ENCODE measurements at regions not wholly inside any gene's neighbourhood (a gene's known extent, or its start where the extent isn't known, plus 50 kb on each side); places are given as distances from the start of the nearest gene placed in this dataset.
A peak's percentile ranks its signal among the peaks of the same experiment; 100 is the strongest.

GRCh38 chr14:65257425-65257824 is 155.1 kb upstream of the FUT8 start:
- in situ Hi-C loops (cut with HindIII; ENCODE audit: low pct_unique_long_range_greater_than_20kb, low sequenced_read_pairs): no loop called here
- H3K27ac ChIP-seq (ENCODE audit: low read length): no peak overlapping the region
- ChIA-PET CTCF (no interaction called here), POLR2A (interaction anchor here (0.6 kb wide), 1 partner anchor 11 kb away, joined by 6 read pairs; no protein-coding TSS in a partner anchor)
- intact Hi-C loops (cut with micrococcal nuclease; ENCODE audit: unreplicated experiment): no loop called here
- no peak for TF ChIP-seq POLR2AphosphoS5 (IDR thresholded peaks at IDR 0.05; ENCODE audit: low read depth, low read length)
- TF ChIP-seq SIN3A (IDR thresholded peaks at IDR 0.05; ENCODE audit: borderline replicate concordance, insufficient read depth, low read depth, low read length): no peak
- no peak for TF ChIP-seq REST (IDR thresholded peaks at IDR 0.05; ENCODE audit: insufficient read depth in 1 of 2, low read depth in 2 of 2, low read length in 1 of 2)
- no peaks in the 10 kb centered on the region for H3K36me3 ChIP-seq (ENCODE audit: control insufficient read depth, insufficient read depth, low read length)
- peaks cover 16% of the 10 kb centered on the region for H3K4me1 ChIP-seq (ENCODE audit: control insufficient read depth, insufficient read depth, low read length)
- no TSS peak for BruUV-seq (replicated peaks)
- H3K9me3 ChIP-seq (ENCODE audit: control insufficient read depth, insufficient read depth, low read depth, low read length): no peaks in the 10 kb centered on the region
- ATAC-seq (no peak), DNase-seq (ENCODE audit: low read depth, low spot score) (no peak)
- no peaks in the 10 kb centered on the region for H3K27me3 ChIP-seq (ENCODE audit: control insufficient read depth, insufficient read depth, low read length)
- H3K4me3 ChIP-seq (ENCODE audit: low read depth in 2 of 2, low read length in 2 of 2): no peak overlapping the region

DNA sequence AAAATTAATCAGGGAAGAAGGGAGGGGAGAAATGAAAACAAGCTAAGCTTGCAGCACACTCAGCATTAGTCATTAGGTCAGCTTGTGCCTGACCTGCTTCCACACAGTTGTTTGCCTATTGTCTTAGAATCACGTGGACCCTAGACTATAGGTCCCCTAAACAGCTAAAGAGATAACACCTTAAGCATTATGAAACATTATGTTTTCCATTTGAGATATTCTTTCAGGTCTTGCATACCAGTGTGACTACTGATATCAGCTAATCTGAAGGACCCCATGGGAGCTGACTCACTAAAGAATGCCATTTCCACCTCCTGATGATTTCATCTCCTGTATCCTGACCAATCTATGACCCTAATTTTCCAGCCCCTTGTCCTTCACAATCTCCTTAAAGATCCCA is 154.1 kb upstream of the FUT8 start:
- no peaks in the 10 kb centered on the region for H3K9me3 ChIP-seq (ENCODE audit: control insufficient read depth, insufficient read depth, low read depth, low read length)
- peak; percentile 53; the same call in 1 of the 2 replicates for ATAC-seq
- no peak overlapping the region for H3K27ac ChIP-seq (ENCODE audit: low read length)
- ChIA-PET POLR2A (no interaction called here), CTCF (no interaction called here)
- no TSS peak for BruUV-seq (replicated peaks)
- TF ChIP-seq POLR2AphosphoS5 (IDR thresholded peaks at IDR 0.05; ENCODE audit: low read depth, low read length) (no peak), SIN3A (IDR thresholded peaks at IDR 0.05; ENCODE audit: borderline replicate concordance, insufficient read depth, low read depth, low read length) (no peak), CTCF (IDR thresholded peaks at IDR 0.05) (no peak), REST (IDR thresholded peaks at IDR 0.05; ENCODE audit: insufficient read depth in 1 of 2, low read depth in 2 of 2, low read length in 1 of 2) (no peak), TCF7L2 (IDR thresholded peaks at IDR 0.05; ENCODE audit: low read depth, low read length) (no peak)
- peaks cover 16% of the 10 kb centered on the region for H3K4me1 ChIP-seq (ENCODE audit: control insufficient read depth, insufficient read depth, low read length)
- intact Hi-C loops (cut with micrococcal nuclease; ENCODE audit: unreplicated experiment) (no loop called here), in situ Hi-C loops (cut with HindIII; ENCODE audit: low pct_unique_long_range_greater_than_20kb, low sequenced_read_pairs) (no loop called here)
- DNase-seq (ENCODE audit: low read depth, low spot score): peak; percentile 47
- no peaks in the 10 kb centered on the region for H3K27me3 ChIP-seq (ENCODE audit: control insufficient read depth, insufficient read depth, low read length)
- no peaks in the 10 kb centered on the region for H3K36me3 ChIP-seq (ENCODE audit: control insufficient read depth, insufficient read depth, low read length)
- H3K4me3 ChIP-seq (ENCODE audit: low read depth in 2 of 2, low read length in 2 of 2): no peak overlapping the region

Measured in Panc1 (cell line).